Mesothelial cell of epicardium (in vitro differentiated cells): ENCODE measurements at regions not wholly inside any gene's neighbourhood (a gene's known extent, or its start where the extent isn't known, plus 50 kb on each side); places are given as distances from the start of the nearest gene placed in this dataset.

Source experiments
- DNase-seq, 2 experiments: peaks; one replicate each; pipeline ENCODE4 v3.0.0; 2021; ENCODE audit warnings: low spot score in 2 of 2; ENCODE audit not compliant: unreplicated experiment in 2 of 2
- H3K27ac Mint-ChIP-seq: 2 replicates; pipeline ENCODE4 v1.8.0; 2021; ENCODE audit warnings: mixed read lengths
- H3K27me3 Mint-ChIP-seq: 2 replicates; pipeline ENCODE4 v1.8.0; 2021; ENCODE audit warnings: low read depth, mixed read lengths
- H3K36me3 Mint-ChIP-seq: 2 replicates; pipeline ENCODE4 v1.8.0; 2021; ENCODE audit warnings: mixed read lengths
- H3K4me1 Mint-ChIP-seq: 2 replicates; pipeline ENCODE4 v1.8.0; 2021; ENCODE audit warnings: mixed read lengths
- H3K4me3 Mint-ChIP-seq: 2 replicates; pipeline ENCODE4 v1.8.0; 2021; ENCODE audit warnings: mild to moderate bottlenecking, moderate library complexity, mixed read lengths
- H3K9me3 Mint-ChIP-seq: 2 replicates; pipeline ENCODE4 v1.8.0; 2021; ENCODE audit warnings: mixed read lengths
- TF ChIP-seq, protein P1 (sequence below): fragments of 200-600 bp; sonication (generic); IDR thresholded peaks from one replicate; pipeline ENCODE4 v1.5.0; 2021; ENCODE audit warnings: antibody characterized with exemption; ENCODE audit not compliant: unreplicated experiment

DNA sequence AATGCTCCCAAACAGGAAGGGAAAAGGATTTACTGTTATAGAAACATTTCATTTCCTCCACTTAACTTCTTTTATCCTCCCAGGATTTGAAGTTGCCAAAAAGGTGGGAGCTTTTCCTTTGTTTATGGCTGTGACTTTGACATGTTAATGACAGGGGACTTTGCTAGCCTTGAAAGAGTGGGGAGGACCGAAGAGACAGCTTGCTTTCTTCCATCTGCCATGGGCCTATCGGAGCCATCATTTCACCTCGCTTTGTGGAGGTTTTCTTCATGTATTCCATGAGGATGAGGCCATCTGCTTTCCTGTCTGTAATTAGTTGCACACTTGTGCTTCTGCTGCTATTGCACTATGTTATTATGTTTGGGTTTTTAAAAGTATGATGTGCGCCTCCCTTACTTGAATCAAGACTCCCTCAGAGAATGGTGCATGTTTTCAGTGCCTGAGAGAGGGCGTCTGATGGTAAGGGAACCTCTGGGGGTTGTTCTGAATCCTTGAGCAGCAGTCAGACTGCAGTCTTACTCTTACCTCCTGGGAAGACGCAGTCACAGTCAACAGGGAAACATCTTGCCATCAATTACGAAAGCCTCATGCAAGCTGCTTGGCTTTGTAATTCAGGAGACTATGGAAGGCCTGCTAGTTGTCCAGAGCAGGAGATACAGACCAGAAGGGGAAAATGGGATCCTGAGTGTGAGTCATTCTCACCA lies 173.3 kb upstream of the MGAT5 start:
- Mint-ChIP-seq H3K27ac (no peak overlapping the region), H3K27me3 (peaks cover 5% of the 10 kb centered on the region), H3K36me3 (no peaks in the 10 kb centered on the region), H3K4me3 (no peak overlapping the region), H3K9me3 (peaks cover 3% of the 10 kb centered on the region), H3K4me1 (no peaks in the 10 kb centered on the region)
- TF ChIP-seq, protein P1, sequence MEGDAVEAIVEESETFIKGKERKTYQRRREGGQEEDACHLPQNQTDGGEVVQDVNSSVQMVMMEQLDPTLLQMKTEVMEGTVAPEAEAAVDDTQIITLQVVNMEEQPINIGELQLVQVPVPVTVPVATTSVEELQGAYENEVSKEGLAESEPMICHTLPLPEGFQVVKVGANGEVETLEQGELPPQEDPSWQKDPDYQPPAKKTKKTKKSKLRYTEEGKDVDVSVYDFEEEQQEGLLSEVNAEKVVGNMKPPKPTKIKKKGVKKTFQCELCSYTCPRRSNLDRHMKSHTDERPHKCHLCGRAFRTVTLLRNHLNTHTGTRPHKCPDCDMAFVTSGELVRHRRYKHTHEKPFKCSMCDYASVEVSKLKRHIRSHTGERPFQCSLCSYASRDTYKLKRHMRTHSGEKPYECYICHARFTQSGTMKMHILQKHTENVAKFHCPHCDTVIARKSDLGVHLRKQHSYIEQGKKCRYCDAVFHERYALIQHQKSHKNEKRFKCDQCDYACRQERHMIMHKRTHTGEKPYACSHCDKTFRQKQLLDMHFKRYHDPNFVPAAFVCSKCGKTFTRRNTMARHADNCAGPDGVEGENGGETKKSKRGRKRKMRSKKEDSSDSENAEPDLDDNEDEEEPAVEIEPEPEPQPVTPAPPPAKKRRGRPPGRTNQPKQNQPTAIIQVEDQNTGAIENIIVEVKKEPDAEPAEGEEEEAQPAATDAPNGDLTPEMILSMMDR = no peak
- DNase-seq = no peak

DNA sequence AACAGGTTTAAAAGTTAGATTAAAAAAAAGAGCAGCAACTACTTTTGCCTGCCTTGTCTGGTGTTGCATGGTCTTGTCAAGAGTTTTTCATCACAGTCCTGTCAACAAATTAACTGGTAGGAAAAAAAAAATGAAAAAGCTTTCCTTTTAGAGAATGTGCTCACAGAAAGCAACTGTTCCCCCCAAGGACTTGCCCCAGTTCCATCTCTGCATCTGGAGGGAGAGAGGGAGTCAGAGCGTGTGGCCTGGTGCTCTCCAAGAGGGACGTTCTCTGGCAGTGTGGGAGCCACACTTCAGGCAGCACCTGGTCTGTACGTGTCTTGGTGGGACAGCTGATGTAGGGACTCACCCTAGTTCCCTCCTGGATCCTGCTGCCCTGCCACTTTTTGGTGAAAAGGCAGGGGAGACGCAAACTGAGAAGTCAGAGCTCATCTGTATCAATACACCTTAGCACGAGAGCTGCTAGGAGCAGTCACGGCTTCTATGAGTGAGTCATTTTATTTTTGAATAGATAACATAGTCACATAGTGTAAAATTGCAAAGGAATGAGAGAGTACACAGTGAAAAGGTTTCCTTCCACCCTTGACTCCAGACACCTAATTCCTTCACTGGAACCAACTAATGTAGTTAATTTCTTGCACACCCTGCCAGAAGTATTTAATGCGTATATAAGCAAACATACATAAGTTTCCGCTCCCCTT lies 172.5 kb upstream of the MGAT5 start:
- Mint-ChIP-seq H3K4me3 (no peak overlapping the region), H3K27me3 (peaks cover 5% of the 10 kb centered on the region), H3K27ac (no peak overlapping the region), H3K4me1 (no peaks in the 10 kb centered on the region), H3K36me3 (no peaks in the 10 kb centered on the region), H3K9me3 (no peaks in the 10 kb centered on the region)
- TF ChIP-seq, protein P1 = no peak
- DNase-seq = no peak

DNA sequence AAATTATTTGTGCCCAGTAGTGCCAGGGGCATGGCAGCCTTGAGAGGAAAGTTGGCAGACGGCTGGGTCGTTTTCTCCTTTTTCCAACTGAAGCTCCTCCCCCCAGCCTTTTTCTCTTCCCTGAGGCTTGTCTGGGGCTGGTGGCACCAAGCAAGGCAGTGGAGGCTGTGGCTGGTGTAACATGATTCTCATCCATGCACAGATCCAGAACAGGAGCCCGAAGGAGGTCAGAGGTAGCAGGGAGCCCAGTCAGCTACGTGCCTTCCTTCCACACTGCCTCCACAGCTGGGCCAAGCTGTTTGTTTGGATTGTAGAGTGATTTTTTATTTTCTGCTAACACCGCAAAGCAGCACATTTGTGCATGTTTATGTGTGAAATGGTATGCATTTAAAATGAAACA lies 170.3 kb upstream of the MGAT5 start:
- no peak overlapping the region for H3K27ac Mint-ChIP-seq
- TF ChIP-seq, protein P1 = no peak
- H3K27me3 Mint-ChIP-seq = peaks cover 5% of the 10 kb centered on the region
- H3K9me3 Mint-ChIP-seq = no peaks in the 10 kb centered on the region
- no peaks in the 10 kb centered on the region for H3K36me3 Mint-ChIP-seq
- no peaks in the 10 kb centered on the region for H3K4me1 Mint-ChIP-seq
- no peak for DNase-seq
- H3K4me3 Mint-ChIP-seq = no peak overlapping the region

DNA sequence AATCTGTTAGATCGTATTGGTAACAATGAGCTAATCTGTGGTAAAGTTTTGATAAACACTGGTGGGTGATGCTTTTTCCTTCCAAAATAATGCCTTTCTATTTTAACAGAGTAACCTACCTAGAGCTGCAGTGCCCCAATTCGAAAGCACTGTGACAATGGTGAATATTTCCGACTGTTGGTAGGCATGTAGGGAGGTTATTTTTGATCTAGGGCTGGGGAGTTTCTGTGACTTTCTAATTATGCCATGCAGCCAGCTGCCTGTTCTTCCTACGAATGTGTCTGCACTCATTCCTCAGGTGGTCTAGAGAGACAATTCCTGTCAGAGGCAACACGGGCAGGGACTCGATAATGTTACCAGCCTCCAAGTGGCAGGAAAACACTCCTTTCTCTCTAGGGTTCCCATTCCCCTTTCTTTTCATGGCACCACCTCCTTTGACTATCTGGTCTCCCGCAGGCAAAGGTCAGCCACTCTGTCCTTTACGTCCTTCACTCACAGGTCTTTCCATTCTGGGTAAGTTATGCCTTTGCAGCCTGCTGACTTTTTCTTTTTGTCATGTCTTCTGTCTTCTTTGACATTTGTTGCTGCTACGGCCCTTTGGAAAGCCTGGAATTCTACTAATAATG lies 167.2 kb upstream of the MGAT5 start:
- TF ChIP-seq, protein P1 = no peak
- Mint-ChIP-seq H3K27me3 (peaks cover 3% of the 10 kb centered on the region), H3K4me1 (no peaks in the 10 kb centered on the region), H3K4me3 (no peak overlapping the region), H3K36me3 (no peaks in the 10 kb centered on the region), H3K9me3 (no peaks in the 10 kb centered on the region), H3K27ac (no peak overlapping the region)
- no peak for DNase-seq

DNA sequence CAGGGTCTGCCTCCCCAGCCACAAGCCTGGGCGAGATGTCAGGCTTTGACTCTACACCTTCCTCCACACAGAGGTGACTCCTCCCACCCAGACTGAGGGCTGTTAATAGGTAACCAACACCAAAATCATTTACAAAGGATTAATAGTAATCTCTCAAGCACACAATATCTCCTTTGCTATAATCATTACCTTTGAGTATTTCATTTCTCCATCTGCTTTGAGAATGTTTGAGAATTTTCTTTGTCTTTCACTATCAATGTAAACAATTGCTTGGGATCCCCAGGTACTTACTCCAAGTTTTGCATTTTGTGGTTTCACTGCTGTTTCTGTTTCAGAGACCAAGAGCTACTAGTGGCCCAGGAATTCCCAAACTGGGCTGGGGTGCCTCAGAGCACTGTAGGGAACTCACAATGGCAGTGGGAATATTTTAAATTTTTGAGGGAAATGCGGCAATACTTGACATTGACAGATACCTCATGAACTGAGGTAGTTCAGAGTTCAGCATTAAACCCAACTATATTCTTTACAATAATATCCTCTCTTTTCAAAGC lies 166.4 kb upstream of the MGAT5 start:
- TF ChIP-seq, protein P1 = no peak
- H3K4me1 Mint-ChIP-seq = no peaks in the 10 kb centered on the region
- no peaks in the 10 kb centered on the region for H3K36me3 Mint-ChIP-seq
- DNase-seq = no peak
- peaks cover 3% of the 10 kb centered on the region for H3K27me3 Mint-ChIP-seq
- H3K4me3 Mint-ChIP-seq = no peak overlapping the region
- H3K9me3 Mint-ChIP-seq = no peaks in the 10 kb centered on the region
- no peak overlapping the region for H3K27ac Mint-ChIP-seq
